DMS53 treated with DMSO at 0.1 percent for 48 hours (cell line): ENCODE measurements at regions not wholly inside any gene's neighbourhood (a gene's known extent, or its start where the extent isn't known, plus 50 kb on each side); places are given as distances from the start of the nearest gene placed in this dataset.

Source experiments
- DNase-seq: peaks from one replicate; lab custom pipeline; 2025; ENCODE audit not compliant: unreplicated experiment; lab: John Stamatoyannopoulos, UW

GRCh38 chr18:61222206-61222605, 111.0 kb upstream of the CDH20 start:
- DNase-seq = no peak

GRCh38 chr18:61225336-61225735, 107.9 kb upstream of the CDH20 start:
- no peak for DNase-seq

GRCh38 chr18:61236356-61237057, 96.7 kb upstream of the CDH20 start:
- DNase-seq = no peak

- no peak for DNase-seq
Measured at GRCh38 chr18:61237529-61237928, 95.7 kb upstream of the CDH20 start.

GRCh38 chr18:61239051-61239450, 94.2 kb upstream of the CDH20 start:
- no peak for DNase-seq

GRCh38 chr18:61241260-61241853, 91.9 kb upstream of the CDH20 start:
- no peak for DNase-seq

- DNase-seq = no peak
Measured at GRCh38 chr18:61244632-61245031, 88.6 kb upstream of the CDH20 start.

- DNase-seq = no peak
Measured at GRCh38 chr18:61245276-61245675, 88.0 kb upstream of the CDH20 start.

GRCh38 chr18:61248589-61248988, 84.6 kb upstream of the CDH20 start:
- DNase-seq = no peak

GRCh38 chr18:61256291-61256690, 76.9 kb upstream of the CDH20 start:
- DNase-seq = no peak

- no peak for DNase-seq
Measured at GRCh38 chr18:61261870-61262269, 71.4 kb upstream of the CDH20 start.

- DNase-seq = no peak
Measured at GRCh38 chr18:61272793-61273192, 60.4 kb upstream of the CDH20 start.

- DNase-seq = no peak
Measured at GRCh38 chr18:61273533-61273932, 59.7 kb upstream of the CDH20 start.

GRCh38 chr18:61274416-61274960, 58.7 kb upstream of the CDH20 start:
- DNase-seq = no peak

GRCh38 chr18:61277808-61278207, 55.4 kb upstream of the CDH20 start:
- no peak for DNase-seq

- DNase-seq = no peak
Measured at GRCh38 chr18:61281431-61281830, 51.8 kb upstream of the CDH20 start.

GRCh38 chr18:61282926-61283325, 50.3 kb upstream of the CDH20 start:
- no peak for DNase-seq
